Epidermal melanocyte (primary cell): ENCODE measurements at regions not wholly inside any gene's neighbourhood (a gene's known extent, or its start where the extent isn't known, plus 50 kb on each side); places are given as distances from the start of the nearest gene placed in this dataset.
"Not testable (repeated sequence)": the region's sequence is repeated elsewhere in the genome, so short reads cannot be mapped to it uniquely, and the experiment has no call there.

Experiments
- DNase-seq: peaks from one replicate; pipeline ENCODE4 v3.0.0; 2011; ENCODE audit warnings: low spot score; ENCODE audit not compliant: insufficient read length

GRCh38 chr2:67772216-67773170, 290.3 kb downstream of the C1D start:
- no peak for DNase-seq

- no peak for DNase-seq
Measured at GRCh38 chr2:67773851-67774250, 289.0 kb downstream of the C1D start.

GRCh38 chr2:67776276-67776675, 286.5 kb downstream of the C1D start:
- no peak for DNase-seq

- DNase-seq: no peak
Measured at GRCh38 chr2:67777010-67777409, 285.8 kb downstream of the C1D start.

GRCh38 chr2:67777836-67778429, 284.9 kb downstream of the C1D start:
- DNase-seq: no peak

GRCh38 chr2:67780841-67781240, 282.0 kb downstream of the C1D start:
- DNase-seq: not testable (repeated sequence)

- DNase-seq: no peak
Measured at GRCh38 chr2:67782443-67782842, 280.4 kb downstream of the C1D start.

- DNase-seq: no peak
Measured at GRCh38 chr2:67783026-67783425, 279.8 kb downstream of the C1D start.

- DNase-seq: peak; percentile 27
Measured at GRCh38 chr2:67790622-67791021, 272.2 kb downstream of the C1D start.

GRCh38 chr2:67792191-67792590, 270.6 kb downstream of the C1D start:
- DNase-seq: no peak

GRCh38 chr2:67792681-67793091, 270.1 kb downstream of the C1D start:
- DNase-seq: no peak

- no peak for DNase-seq
Measured at GRCh38 chr2:67797801-67798540, 264.8 kb downstream of the C1D start.

- DNase-seq: no peak
Measured at GRCh38 chr2:67798541-67799160, 264.2 kb downstream of the C1D start.

- no peak for DNase-seq
Measured at GRCh38 chr2:67799886-67800285, 262.9 kb downstream of the C1D start.

- DNase-seq: no peak
Measured at GRCh38 chr2:67802291-67802690, 260.5 kb downstream of the C1D start.

GRCh38 chr2:67802824-67803223, 260.0 kb downstream of the C1D start:
- DNase-seq: no peak

- no peak for DNase-seq
Measured at GRCh38 chr2:67806816-67807215, 256.0 kb downstream of the C1D start.

GRCh38 chr2:67808112-67808511, 254.7 kb downstream of the C1D start:
- no peak for DNase-seq

GRCh38 chr2:67812682-67813081, 250.1 kb downstream of the C1D start:
- DNase-seq: no peak

- no peak for DNase-seq
Measured at GRCh38 chr2:67823726-67824125, 239.1 kb downstream of the C1D start.

- no peak for DNase-seq
Measured at GRCh38 chr2:67824186-67824585, 238.6 kb downstream of the C1D start.

- DNase-seq: no peak
Measured at GRCh38 chr2:67825476-67825875, 237.3 kb downstream of the C1D start.
